HG02852 (cell line): ENCODE measurements at regions not wholly inside any gene's neighbourhood (a gene's known extent, or its start where the extent isn't known, plus 50 kb on each side); places are given as distances from the start of the nearest gene placed in this dataset.
"Not testable (repeated sequence)": the region's sequence is repeated elsewhere in the genome, so short reads cannot be mapped to it uniquely, and the experiment has no call there.

Experiments
- ATAC-seq: cut with Tn5 transposase; IDR thresholded peaks from one replicate; pipeline ENCODE4 v1.9.1; 2021; ENCODE audit warnings: mild to moderate bottlenecking, moderate library complexity; ENCODE audit not compliant: unreplicated experiment

DNA sequence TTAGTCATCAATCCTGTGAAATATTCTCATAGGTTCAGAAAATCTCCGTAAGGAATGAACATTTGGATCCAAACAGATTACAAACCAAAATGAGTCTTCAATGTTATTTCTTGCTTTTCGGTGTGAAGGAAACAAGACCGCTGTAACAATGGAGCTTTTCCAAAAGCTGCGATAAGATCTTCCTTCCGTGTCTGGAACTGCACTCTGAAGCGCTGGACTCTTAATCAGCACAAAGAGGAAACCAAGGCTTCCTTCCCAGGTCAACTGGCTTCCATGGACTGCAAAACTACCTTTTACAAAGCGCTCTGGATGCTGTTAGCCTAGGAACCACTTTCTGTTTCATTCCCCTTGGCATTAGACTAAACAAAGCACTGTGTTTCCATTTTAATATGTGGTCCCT is 137.9 kb upstream of the BASP1 start:
- no peak for ATAC-seq

DNA sequence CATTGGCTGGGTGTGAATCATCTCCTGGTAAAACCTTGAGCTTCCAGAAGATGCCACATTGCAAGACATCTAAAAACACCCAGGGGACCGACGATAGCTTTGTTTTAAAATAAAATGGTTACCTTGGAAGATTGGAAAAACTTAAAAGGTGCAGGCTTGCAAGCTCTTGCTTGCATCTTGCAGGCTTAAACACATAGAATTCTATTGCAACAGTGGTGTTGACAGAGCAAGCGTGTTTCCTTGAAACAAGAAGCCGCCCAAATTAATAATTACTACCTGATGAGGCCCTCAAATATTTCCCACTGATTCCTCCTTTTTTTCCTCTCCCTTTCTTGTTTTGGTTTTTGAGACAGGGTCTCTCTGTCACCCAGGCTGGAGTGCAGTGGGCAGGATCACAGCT is 137.1 kb upstream of the BASP1 start:
- ATAC-seq: no peak

DNA sequence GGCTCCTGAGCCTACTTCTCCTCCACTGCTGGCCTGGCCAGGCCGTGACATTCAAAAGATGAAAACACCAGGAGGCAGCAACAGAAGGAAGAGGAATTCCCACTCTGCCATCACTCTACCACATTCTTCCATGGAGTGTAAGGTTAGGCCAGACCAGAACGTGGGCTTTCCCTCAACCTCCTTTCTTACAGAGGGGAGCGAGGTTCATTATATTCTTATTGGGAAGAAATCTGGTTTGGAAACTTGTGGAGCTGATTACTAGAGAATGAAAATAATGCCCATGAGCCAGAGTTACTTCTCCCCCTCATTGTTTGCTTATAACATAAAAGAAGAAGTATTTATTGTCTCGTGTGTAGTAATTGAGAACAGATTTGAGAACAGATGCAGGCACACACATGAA is 136.3 kb upstream of the BASP1 start:
- no peak for ATAC-seq

DNA sequence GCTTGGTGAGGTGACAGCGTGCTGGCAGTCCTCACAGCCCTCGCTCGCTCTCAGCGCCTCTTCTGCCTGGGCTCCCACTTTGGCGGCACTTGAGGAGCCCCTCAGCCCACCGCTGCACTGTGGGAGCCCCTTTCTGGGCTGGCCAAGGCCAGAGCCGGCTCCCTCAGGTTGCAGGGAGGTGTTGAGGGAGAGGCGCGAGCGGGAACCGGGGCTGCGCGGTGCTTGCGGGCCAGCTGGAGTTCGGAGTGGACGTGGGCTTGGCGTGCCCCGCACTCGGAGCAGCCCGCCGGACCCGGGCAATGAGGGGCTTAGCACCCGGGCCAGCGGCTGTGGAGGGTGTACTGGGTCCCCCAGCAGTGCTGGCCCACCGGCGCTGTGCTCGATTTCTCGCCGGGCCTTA is 134.2 kb upstream of the BASP1 start:
- ATAC-seq: not testable (repeated sequence)

DNA sequence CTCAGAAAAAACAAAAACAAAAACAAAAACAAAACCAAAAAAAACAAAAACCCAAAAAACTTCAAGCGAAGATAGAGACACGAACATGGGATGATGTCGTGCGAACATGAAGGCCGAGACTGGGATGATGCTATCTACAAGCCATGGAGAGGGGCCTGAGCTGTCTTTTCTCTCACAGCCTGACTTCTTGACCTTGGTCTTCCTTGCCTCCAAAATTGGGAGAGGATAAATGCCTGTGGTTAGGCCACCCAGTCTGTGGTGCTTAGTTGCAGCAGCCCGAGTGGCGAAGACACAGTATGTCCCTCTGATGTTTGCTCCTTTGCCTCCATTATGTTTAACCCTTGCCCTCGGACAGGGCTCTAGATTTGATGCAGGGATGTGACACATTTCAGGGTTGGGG is 130.4 kb upstream of the BASP1 start:
- no peak for ATAC-seq

DNA sequence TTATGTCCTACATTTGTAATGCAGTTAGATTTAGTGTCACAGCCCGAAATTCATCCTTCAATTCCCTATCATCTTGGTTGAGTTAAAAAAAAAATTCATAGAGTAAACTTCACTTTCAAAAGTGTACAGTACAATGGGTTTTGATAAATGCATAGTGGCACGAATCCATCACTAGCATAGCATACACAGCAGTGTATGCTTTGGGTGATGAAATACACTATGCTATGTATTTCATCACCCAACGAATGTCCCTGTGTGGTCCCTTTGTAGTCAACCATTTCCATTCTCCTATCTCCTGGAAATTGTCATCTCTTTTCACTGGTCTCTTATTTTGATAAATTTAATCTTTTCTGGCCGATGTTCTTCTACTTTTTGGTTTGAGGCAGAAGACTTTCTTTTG is 129.4 kb upstream of the BASP1 start:
- no peak for ATAC-seq

DNA sequence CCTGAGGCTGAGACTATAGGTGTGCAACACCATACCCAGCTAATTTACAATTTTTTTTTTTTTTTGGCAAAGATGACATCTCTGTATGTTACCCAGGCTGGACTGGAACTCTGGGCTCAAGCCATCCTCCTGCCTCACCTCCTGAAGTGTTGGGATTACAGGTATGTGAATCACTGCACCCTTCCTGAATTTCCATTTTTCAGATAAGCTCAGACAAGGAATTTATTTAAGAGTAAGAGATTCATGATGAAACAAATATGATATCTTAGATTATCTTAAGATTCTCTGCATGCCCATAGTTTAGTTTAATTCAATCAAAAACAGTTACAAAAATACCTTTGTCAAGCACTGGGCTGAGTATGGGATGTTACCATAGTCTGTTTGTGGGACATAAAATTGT is 128.4 kb upstream of the BASP1 start:
- ATAC-seq: no peak

DNA sequence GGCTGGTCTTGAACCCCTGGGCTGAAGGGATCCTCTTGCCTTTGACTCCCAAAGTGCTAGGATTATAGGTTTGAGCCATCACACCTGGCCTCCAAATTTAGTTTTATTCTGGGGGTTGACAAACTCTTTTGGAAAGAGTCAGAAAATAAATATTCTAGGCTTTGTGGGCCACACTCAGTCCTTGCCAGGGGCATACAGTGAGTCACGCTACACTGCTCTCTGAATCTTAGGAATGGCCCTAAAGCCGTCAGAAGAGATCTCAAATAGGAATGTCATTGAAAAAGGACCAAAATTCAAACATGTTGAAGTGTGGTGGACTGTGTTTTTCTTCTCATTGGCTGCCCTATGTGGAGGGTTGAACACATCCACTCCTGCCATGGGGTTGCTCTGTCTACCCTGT is 127.7 kb upstream of the BASP1 start:
- ATAC-seq: no peak

DNA sequence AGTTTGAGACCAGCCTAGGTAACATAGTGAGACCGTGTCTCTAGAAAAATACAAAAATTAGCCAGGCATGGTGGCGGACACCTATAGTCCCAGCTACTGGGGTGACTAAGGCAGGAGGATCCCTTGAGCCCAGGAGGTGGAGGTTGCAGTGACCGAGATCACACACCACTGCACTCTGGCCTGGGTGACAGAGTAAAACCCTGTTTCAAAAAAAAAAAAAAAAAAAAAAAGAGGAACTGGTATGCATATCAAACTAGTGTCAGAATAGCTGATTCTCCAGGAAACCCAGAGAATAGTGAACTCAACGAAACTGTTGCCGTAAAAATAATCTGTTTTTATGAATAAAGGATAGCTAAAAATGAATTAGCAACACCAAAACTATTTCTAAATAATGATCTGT is 126.6 kb upstream of the BASP1 start:
- no peak for ATAC-seq

DNA sequence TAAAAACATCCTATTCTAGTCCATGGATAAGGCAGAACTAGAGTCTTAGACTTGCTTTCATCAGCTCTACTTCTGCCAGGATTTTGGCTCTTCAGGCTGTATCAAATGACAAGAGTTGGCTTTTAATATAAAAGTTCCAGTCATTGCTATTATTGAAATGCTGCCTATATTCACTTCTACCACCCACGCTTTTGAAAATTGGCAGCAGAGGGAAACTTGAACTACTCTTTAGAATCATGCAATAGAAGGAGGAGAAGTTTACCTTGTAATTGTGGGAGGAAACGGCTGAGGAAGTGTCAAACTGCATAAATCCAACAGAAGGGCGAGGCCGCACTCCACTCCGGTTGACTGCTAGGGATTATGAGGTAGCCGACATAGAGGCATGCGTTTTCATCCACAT is 122.6 kb upstream of the BASP1 start:
- ATAC-seq: no peak

DNA sequence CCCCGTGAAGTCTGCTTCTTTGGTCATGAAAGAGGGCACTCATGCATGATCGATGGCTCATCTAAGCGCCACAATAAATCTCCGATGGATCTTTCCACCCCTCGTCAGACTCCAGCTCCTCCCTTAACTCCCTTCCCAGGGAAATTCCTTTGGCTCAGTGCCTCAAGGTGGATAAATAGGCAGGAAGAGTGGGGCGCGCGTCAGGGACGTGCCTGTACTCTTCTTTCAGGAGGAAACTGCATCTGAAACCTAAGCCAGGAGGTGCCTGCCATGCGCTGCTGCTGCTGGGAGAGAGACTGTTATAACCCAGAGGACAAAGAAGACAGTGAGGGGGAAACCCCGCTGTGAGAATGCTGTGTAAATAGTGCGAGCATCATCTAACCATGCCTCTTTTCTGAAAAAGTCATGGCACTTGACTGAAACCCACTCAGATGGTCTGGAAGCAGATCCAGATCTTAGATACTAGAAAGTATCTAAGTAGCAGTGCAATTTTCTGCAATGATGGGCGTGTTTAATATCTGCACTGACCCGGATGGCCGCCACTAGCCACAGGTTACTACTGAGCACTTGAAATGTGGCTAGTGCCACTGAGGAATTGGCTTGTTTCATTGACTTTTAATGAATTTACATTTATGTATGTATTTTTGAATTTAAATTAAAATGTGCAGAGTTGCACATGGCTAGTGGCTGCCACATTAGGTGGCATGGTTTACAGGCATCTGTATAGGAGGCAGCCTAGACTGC is 120.3 kb upstream of the BASP1 start:
- ATAC-seq: no peak

DNA sequence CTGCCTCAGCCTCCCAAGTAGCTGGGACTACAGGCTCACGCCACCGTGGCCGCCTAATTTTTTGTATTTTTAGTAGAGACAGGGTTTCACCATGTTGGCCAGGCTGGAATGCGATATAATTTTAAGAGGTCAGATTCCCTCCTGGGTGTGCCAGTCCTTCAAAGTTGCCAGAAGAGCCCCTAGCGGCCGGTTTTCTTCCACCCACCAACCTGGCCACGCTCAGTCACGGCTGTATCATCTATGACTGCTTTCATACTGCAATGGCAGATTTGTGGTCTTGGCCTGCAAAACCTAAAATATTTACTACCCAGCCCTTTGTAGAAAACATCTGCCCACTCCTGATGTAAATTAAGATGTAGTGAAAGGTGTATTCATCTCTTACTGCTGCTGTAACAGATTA is 117.5 kb upstream of the BASP1 start:
- ATAC-seq: no peak

DNA sequence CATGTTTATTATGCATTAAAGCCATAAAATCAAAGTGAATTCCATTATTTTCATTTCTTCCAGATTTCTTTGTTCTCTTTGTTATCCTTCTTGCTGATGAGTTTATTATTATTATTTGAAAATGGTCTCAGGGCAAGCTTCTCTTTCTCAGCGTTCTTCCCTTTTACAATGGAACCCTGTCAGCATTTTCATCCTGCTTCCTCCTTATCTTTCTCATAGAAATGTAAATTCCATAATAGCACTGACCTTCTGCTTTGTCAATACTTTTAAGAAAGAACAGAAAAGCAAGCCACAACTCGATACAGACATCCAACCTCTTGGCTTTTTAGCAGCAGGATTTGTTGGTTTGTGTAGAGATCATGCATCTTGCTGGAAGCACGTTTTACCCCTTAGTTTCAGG is 114.0 kb upstream of the BASP1 start:
- ATAC-seq: no peak

DNA sequence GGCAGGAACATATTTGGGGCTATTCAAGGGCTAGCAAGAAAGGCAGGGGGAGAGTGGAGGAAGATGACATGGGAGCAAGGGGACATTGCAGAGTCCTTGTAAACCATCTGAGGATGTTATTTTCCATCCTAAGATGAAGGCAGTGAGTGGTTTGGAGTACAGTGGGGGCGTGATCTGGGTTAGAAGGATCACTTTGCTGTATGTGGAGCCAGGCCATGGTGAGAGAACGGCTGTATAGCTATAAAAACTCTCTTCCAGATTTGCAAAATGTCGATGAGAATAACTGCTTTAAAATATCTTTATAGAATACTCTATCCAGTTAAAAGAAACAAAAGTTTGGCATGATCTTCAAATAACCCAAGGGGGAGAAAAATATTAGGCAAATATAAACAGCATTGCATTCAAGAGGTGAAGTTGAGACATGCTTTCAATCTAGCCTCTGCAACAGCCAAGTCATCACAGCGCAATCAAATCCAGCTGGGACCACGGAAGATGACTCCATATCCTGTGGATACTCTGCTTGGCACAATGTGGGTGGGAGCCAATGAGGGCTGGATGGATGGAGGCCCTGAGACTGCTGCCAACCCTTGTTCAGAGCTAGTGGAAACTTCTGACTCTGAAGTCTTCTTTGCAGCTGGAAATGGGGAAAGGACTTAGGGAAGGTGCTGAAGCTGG is 111.5 kb upstream of the BASP1 start:
- no peak for ATAC-seq

DNA sequence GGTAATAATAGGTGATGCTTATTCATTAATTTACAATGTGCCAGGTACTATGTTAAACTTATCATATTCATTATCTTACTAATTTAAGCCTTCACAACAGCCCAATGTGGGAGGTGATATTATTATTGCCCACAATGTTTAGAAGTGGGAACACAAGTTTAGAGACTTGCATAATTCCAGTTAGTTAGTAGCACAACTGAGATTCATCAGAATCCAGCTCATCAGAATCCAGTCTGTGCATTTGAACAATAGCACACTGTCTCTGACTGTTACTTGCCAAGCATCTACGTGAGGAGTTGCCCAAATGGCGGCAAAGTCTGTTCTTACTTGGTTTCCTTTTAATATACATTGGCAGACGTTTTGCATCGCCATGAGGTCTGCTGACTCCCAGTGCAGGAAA is 110.9 kb upstream of the BASP1 start:
- no peak for ATAC-seq

DNA sequence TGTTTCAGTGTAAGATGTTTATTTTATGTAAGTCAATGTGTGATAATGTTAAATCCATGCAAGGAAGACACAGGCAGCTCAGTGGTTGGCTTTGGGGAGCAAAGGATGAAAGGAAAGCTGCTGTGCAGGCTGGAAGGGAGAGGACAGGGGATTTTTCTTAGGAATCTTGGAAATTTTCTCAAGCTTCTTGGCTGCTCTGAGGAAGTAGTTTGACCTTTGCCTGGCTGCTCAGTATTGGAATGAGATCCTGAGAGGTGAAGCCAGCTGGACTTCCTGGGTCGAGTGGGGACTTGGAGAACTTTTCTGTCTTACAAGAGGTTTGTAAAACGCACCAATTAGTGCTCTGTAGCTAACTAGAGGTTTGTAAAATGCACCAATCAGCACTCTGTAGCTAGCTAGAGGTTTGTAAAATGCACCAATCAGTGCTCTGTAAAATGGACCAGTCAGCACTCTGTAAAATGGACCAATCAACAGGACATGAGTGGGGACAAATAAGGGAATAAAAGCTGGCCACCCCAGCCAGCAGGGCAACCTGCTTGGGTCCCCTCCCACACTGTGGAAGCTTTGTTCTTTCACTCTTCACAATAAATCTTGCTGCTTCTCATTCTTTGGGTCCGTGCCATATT is 105.2 kb upstream of the BASP1 start:
- not testable (repeated sequence) for ATAC-seq

DNA sequence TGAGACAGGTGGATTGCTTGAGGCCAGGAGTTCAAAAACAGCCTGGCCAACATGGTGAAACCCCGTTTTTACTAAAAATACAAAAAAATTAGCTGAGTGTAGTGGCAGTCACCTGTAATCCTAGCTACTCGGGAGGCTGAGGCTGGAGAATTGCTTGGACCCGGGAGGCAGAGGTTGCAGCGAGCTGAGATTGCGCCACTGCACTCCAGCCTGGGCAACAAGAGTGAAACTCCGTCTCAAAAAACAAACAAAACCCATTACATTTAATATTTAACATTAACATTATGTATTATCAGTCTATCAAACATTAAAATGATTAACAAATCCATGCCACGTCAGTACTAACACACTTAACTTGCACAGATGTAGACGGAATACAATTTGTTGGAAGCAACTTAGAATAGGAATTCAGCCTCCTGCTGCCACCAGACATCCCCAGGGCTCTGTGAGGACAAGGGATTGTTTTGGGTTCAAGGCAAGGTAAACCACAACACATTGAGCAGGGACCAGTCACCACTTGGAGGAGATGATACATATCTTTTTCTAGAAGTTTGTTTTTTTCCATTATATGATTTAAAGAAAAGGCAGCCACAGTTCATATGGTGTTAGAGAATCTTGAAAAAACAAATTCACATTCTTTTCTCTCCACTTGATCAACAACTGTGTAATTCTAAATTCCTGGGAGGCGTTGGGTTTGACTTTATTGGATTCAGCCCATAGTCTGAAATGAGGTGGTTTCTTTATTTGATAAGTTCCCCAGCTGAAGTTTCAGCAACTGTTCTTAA is 104.1 kb upstream of the BASP1 start:
- no peak for ATAC-seq

DNA sequence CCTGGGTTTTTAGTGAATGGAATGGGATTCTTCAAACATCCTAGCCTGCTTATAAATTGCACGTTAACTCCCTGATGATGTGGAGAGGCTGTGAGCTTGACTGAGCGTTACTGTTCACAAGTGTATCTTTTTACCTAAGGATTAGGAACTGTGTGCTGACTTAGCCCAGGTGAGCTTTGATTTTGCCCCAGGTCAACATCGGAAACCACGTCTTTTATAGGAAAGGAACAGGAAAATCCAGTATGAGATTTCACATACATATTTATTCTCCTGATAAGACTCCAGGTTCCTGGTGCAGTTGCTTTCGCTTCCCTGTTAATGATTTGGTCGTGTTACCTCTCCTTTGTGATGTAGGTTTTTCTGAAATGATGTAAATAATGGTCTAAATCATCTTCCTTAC is 103.2 kb upstream of the BASP1 start:
- no peak for ATAC-seq

DNA sequence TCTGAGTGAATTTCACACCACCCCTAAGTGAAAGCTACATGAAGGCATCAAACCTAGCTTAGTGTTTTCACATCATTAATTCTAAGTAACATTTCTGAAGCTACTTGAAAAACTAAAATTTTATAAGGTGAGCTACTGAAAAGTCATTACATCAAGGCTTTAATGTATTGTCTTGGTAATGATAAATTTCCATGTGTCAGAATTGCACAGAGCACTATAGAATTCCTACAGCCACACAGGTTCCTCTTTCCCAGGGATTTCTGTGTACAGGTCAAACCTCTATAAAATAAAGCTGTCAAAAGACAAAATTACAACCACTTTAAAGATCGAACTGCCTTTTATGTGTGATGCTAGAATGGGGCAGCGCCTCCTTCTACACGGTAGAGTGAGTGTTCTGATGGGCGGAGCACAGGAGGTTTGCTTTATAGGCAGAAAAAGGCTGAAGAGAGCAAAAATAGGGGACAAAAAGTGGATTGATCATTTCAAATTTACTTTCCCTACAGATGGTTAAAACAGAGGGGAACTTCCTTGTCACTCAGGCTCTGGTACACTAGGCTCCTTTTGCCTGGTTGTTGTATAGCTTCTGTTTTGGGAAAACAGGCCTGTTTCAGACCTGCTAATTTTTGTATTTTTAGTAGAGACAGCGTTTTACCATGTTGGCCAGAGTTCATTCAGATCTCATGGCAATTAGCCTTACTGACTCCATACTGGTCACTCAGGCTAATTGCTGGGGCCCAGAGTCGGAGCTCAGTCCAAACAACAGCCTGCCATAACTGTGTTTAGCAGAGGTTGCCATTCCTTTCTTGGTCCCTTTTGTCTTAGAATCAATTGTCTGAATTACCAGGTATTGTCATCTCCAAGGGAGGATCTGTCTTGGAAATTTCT is 102.5 kb upstream of the BASP1 start:
- no peak for ATAC-seq

DNA sequence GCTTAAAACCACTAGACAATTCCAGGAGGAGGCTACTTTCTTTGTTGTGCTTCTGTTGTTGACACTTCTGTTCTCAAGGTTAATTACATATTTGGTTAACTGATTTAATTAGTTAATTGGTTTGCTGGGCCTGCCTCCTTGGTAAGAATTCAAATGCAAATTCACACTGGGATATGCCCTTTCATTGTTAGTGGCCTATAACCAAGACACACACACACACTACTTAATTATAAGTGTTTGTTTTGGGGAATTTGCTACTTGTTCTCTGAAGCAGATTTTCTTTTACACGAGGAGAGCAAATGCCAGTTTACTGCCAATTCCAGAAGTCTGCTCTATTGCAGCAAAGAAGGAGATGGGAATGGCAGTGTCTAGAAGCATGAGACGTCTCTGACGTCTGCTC is 101.6 kb upstream of the BASP1 start:
- ATAC-seq: no peak

DNA sequence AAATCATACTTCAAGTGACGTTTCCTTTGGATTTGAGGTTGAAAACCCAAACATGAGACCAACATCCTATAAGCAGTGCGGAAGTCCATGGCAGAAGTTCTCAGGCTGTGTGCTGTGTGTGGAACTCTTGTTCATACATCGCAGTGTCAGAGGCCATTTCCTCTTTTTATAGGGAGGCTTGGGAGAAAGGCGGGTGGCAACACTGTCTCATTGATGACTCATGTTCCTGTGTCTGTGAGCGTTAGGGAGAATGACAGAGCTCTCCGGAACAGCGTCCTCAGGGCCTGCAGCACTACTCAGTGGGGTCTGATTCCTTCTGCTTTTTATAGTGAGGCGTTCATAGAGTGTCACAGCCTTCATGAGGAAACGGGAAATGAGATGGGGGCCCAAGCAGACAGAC is 98.8 kb upstream of the BASP1 start:
- ATAC-seq: no peak
